G401.6 (cell line): ENCODE measurements at regions not wholly inside any gene's neighbourhood (a gene's known extent, or its start where the extent isn't known, plus 50 kb on each side); places are given as distances from the start of the nearest gene placed in this dataset.
"Not testable (repeated sequence)": the region's sequence is repeated elsewhere in the genome, so short reads cannot be mapped to it uniquely, and the experiment has no call there.

Experiments used
- FAIRE-seq: peaks from 2 replicates; lab custom pipeline; 2012; peaks lifted over from hg19 to GRCh38; lab: Jason Lieb, UNC

DNA sequence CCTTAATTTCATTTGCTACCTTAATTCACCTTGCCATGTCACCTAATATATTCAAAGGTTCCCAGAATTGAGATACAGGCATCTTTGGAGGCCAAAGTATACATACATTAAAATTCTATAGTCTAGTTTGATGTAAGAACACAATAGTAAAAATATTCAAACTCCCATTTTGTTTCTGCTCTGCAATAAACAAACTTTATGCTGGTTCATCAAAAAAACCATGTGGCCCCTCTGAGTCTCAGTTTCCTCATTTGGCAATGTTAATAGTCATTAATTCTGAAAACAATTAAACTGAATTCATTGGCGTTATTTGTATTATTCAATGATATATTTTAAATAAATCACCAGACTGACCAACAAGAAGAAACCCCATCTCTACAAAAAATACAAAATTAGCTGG lies 639.4 kb upstream of the INTU start:
- no peak for FAIRE-seq

DNA sequence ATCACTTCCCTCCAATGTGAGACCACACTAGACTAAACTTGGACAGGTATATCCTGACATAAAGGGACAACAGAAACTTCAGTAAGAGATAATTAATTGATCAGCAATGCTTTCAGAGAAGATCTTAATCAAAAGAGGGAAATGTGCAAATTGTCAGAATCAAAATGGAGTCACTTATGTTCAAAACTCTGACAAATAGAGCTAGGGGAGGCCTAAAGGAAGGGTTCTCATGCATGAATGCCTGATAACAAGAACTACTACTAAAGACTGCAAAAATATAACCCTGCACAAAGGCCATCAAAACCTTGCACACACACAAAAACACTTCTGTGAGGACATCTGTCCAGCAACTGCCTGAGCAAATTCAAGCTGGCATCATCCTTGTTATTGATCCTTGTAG lies 637.5 kb upstream of the INTU start:
- no peak for FAIRE-seq

DNA sequence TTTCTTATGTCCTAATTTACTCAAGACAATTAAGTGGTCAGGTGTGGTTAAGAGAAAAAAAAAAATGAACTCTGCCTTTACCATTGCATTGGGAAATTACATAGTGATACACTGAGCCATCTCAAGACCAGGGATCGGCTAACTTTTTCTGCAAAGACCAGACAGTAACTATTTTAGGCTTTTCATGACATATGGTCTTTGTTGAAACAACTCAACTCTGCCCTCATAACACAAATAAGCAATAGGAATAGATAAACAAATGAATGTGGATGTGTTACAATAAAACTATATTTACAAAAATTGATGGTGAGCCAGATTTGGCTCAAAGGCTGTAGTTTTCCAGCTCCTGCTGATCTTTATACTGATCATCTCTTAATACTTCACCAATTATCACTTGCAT lies 632.6 kb upstream of the INTU start:
- FAIRE-seq: no peak

DNA sequence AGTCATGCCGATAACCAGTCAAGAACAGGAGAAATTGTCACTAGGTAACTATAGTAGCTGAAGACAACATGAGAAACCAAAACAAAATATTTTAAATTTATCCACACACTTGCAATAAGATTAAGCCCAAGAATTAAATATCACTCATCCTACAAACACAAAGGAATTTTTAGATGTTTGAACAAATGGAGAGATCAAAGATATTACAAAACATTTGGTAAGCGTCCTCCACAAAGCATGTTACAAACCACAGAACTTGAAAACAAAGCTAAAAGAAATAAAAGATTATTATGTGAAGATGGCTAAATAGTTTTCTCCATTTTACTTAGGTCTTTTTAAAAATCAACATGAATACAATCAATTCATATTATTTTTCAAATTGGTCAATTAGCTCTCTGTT lies 631.9 kb upstream of the INTU start:
- FAIRE-seq: no peak

DNA sequence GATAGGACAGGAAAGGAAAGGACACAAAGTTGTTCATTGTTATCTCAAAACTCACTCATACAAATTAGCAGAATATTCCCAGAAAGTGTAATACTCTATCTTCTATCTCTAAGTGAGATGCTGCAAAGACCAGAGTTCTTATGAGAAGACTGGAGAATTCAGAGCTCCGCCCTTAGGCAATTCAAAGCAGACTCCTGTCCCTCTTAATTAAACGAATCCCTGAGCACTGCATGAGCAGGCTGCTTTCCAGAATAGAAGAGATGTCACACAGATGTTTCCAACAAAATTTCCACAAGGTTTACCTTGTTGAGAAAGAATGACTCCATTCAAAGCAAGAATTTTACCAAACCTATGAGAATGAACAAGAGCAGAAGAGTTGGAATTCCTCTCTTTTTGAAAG lies 630.8 kb upstream of the INTU start:
- no peak for FAIRE-seq

DNA sequence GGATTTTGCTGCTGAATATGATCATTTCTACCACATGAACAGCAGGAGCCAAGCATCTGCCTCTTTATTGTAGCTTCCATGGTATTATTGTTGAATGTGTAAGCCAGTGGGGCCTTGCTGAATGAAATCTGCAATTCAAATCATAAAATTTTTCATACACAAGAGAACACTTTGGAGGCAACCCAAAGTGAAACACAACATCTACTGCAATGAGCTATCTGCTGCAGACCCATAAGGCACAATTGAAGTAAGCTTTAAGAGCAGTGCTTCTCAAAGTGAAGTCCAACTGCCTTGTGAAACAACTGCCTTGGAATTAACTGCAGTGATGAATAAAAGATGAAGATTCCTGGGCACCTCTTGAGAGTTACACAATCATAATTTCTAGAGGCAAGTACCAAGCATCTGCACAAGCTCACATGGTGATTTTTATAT lies 626.3 kb upstream of the INTU start:
- FAIRE-seq: no peak

DNA sequence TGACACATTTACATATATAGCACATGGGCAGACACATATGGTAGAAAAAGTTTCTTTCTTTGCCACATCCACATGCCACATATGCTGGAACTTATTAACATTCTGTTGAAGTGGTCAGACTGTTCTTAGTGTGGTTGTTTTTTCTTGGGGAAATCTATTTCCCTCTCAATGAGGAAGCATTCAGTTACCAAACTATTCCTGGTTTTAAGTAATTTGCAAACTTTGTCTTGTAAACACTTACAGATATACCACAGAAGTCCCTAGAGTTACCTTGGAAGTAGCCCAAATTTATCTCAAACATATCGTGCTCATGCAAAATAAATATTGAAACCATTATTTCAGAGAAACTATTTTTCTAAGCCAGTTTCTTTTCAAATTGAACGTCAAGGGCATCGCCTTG lies 625.5 kb upstream of the INTU start:
- FAIRE-seq: no peak

DNA sequence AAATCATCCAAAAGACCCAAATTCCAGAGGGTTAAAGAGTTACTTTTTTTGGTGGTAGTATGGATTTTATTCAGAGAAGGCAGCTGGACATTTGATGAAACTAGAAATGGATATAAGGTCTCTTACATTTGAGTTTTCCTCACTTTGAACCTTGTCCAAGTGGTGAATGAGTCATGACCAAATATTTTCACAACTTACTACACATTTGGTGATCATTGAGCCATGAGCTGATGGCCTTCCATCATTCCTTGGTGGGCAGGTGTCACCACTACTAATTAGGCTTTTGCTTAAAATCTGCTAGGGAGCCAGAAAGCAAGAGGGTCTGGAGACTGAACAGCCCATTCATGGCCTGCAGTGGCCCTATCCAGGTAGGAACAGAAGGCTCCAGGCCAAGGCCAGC lies 620.2 kb upstream of the INTU start:
- no peak for FAIRE-seq

DNA sequence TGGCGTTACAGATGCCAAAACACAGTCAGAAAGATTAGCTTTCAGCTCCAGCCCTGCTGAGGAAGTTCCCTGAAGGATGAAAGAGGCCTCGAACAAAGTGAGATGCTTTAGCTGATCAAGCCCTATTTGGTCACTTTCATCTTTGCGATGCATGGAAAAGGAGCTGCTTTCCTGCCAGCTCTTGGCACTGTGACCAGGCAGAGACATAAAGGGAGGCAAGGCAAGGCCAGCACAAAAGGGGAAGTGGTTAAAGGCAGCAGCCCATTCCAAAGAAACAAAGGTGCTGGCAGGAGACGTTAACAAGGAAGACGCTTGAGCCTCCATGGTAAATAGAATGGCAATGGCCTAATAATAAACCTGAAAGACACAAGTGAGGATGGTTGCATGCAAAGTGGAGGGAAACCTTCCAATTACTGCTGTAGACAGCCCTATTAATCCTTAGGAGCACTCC lies 617.1 kb upstream of the INTU start:
- FAIRE-seq: no peak

DNA sequence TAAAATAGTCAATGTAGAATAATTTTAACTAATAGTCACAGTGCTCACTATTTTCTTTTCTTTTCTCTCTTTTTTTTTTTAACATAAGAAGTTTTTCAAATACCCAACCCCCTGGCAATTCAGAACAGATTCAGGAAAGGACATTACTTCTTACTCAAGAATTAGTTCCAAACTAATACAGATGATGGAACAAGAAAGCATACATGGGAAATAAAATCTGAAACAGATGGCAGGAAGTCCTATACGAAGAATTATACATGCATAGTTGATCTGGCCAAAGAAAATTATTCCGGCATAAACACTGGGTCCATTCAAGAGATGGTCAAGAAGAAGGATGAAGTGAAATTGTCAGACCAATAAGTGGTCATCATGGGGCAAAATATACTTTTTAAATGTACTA lies 614.4 kb upstream of the INTU start:
- FAIRE-seq: no peak

DNA sequence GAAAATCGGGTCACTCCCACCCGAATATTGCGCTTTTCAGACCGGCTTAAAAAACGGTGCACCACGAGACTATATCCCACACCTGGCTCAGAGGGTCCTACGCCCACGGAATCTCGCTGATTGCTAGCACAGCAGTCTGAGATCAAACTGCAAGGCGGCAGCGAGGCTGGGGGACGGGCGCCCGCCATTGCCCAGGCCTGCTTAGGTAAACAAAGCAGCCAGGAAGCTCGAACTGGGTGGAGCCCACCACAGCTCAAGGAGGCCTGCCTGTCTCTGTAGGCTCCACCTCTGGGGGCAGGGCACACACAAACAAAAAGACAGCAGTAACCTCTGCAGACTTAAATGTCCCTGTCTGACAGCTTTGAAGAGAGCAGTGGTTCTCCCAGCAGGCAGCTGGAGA lies 611.9 kb upstream of the INTU start:
- FAIRE-seq: not testable (repeated sequence)

DNA sequence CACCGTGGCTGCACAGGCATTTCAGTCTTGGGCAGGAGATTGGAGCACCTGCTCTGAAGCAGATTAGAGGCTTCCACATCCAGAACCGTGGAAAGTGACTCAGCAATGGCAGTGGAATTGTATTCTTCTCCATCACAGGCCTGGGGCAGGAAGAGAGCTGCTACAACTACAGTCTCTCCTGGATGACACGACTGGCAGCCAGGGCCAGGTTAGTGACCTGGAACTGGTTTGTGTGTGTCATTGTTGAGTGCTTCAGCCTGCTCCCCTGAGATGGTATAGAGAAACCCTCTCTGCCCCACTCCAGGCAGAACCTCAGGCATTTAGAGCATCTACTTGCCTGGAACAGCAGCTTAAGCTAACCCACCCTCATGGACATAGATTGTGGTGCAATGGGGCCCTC lies 596.5 kb upstream of the INTU start:
- FAIRE-seq: no peak

DNA sequence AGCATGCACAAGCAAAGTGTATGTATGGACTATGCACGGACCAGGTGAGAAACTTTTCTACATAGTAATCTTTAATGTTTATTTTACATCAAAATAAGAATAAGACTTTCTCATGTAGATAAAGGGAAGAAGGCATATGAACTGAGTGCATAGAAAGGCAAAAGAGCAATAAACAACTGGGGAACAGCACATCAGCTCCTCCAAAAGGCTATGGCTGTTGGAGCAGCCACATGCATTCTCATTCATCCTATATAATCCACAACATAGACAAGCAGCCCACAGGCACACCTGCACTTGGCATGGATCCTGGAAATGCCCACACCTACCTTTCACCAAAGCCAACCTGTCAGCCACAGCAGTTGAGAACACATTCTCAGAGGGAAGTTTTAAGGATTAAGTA lies 586.9 kb upstream of the INTU start:
- no peak for FAIRE-seq

DNA sequence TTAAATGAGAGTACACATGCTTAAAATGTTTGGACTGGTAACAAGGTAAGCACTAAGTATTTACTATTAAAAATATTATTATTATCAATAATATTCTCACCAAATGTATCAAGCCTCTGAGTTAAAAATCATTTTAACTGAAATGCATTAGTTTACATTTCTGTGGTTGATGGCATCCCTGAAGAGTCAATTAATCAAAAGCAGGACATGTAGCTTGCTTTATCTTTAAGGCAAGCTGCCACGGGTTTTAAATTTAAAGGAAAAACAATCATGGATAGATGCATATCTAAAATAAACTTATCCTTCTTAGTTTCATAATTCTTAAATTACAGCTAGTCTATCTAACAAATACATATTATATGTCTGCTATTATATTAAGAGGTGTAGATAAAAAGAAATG lies 584.8 kb upstream of the INTU start:
- no peak for FAIRE-seq

DNA sequence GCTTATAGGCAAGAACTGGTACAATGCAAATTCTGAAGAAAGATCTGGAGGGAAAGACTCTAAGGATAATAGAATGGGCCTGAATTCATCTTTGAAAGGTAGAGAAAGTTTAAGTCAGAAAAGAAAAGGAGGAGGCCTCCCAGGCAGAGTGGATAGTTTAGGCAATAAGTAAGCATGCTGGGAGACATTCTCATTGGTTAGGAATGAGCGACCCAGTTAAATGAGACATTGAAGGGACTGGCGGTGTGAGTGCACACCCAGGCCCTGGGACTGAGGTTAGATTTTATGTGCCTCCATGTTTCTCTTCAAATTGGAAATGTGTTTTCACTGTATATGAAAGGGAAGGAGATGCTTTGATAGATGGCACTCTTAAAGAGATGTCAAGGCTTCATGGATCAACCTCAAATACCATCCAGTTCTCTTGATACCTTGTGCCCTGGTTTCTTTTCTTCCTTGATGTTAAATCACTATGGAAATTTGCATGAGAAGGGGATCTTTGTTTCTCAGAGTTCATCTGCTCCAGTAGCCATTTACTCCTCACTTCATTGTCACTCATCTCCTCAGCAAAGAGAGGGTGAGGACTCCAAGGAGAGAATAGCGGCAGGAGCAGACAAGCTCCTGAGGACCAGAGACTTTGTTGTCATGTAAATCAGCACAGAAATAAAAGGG lies 584.2 kb upstream of the INTU start:
- no peak for FAIRE-seq

DNA sequence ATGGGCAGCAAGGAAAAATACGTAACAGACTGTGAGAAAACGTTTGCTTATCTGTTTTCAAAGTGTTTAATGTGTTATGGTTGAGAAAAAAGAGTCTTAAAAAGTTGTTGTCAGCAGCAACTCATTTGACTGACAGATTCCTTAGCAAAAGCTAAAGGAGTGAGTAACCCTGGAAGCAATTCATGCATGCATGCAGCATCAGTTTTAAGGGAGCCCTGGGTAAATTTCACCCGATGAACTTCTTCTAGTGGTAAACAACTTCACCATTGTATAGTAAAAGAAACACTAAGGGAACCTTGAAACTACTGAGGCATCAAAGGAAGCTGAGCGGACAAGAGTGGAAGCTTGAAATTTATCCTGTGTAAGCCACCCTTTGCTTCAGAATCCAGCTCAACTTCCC lies 583.2 kb upstream of the INTU start:
- FAIRE-seq: no peak

DNA sequence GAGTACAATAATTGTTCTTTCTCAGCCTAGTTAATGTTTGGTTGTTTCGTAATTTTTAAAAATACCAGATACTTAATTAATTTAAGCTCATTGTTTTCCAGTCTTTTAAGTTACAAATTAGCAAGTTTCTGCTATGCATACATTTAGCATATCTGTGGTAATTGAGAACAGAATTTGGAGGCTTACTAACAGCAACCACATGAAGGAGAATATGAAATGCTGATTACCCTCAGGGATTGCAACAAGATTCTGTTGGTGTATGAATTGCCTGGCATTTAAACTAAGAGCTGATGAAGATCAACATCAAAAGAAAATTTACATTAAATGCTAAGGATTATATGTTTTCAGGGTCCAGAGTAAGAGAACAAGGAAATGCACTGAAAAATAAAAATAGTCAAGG lies 580.0 kb upstream of the INTU start:
- FAIRE-seq: no peak

DNA sequence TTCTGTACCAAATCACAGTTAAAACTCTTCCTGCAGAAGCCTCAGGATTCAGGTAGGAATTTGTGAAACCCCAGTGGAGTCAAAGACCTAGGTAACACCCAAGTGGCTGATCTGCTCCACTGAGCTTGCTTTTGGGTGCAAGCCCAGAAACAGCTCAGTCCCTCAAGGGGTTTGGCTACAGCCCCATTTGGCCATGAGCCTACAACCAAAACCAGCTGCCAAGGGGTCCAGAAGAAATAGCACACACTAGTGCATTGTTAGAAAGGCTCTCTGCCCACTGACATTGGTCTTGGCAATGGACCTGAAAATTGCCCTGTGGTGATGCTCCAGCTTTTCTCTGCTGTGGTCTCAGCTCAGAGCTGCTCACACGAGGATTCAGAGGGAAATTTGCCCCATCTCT lies 577.4 kb upstream of the INTU start:
- no peak for FAIRE-seq

DNA sequence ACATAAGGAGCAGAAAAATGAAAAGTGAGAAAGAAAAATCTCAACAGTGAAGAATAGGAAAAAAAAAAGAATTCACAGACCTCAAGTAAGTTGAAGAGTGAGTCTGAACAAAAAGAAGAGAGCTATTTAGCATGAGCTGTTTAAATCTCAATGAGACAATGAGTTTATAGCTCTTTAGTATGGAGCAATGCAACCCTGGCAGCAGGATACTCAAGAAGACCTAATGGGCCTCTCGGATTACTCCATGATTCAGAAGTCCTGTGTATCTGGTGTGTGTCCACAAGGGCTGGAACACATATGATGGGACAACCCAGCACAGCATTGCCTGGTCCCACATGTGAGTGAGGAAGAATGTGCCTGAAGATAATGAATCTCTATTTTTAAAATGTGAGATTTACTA lies 563.1 kb upstream of the INTU start:
- FAIRE-seq: no peak

DNA sequence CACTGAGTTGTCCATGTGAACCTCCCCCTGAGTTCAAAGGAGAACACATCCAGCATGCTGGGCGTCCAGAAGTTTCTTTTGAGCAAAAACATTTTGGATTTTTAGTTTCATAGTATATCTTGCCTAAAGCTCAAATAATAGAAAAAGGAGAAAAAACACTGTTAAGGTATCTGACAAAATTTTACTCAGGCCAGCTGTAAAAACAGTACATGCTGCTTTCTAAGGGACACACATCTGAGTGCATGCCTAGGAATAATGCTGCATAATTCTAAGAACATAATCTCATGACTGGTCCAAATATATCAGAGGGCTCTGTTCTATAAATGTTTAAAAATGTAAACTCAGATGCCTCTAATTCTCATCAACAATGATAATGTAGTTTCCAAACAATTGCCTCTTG lies 561.3 kb upstream of the INTU start:
- FAIRE-seq: no peak

DNA sequence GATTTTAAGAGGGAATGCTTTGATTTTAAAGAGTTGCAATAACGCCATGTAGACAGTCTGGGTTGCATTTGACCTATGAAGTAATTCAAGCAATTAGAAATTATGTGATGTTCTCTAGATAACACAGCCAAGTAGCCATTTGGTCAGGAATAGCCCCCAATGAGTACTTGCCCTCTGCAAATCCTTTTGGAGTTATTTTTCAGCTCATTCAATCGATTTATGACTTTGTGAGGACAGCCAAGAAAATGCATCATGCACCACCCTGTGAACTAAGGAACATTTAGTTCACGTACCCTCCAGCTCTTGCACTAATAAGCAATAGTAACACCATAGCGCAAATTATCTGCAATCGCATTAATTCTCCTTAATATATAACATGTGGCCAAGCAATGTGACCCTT lies 552.6 kb upstream of the INTU start:
- FAIRE-seq: no peak

DNA sequence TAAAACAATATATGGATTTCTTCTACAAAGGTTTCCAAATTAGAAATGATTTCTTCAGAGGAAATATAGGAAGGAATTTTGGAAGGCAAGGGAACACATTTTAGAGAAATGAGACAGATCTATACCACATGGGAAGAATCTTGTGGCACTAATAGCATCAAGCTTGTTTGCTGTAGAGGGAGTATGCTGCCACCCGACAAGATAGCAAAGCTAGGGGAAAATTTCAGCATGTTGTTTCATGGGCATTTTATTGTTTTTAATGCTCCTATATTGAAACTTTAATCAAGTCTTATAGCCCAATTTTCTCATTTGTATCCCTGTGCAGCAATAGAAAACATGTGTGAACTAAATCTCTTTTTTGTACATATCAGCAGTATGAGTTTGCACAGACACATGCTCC lies 551.7 kb upstream of the INTU start:
- FAIRE-seq: no peak

DNA sequence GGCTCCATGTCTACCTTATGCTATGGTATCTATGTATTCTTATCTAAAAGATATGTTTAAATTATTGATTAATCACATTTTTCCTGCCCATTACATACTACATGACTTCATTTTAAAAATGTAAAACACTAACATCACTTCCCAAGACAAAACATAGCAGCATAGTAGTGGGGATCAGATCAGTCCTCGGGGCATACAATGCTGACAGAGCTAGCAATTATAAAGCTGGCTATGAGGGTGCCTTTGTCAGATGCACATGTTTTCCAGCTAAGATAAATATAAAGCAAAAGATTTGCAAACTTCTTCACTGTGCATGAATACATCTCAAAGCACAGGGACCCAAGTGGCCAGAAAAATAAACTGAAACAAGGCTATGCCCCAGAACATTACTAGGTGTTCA lies 549.8 kb upstream of the INTU start:
- FAIRE-seq: no peak

DNA sequence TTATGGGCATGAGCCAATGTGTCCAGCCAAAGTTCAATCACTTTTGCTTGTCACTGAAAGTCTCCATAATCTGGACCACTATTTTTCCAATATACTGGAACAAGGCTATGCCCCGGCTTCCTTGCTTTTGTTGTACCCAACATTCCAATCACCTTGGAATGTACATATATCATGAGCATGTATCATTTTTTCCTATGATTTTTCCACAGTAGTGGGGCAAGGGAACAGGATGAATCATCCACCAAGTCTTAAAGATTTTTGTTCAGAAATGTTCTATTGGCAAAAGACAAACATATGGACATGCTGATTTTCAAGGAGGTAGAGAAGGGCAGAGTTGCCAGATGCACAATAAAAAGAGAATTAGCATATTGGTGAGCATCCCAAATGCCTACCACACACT lies 548.1 kb upstream of the INTU start:
- FAIRE-seq: no peak

DNA sequence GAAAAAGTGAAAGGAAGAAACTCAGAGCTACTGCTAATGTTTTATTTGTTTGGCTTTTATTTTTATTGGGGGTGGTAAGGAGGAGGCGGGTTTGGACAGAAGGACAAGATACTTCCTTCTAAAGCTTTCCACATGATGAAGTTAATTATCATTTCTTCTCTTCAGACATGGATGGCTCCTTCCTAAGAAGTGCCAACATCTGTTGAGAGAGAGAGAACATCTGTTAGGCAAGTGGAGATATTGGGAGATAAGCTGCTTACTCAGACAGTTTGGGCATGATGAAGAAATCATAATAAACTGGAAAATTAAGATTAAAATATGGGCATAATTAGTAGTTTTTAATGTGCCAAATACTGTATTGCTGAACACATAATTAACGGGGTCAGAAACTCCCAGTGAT lies 535.7 kb upstream of the INTU start:
- no peak for FAIRE-seq
